ENCODE measurements at regions not wholly inside any gene's neighbourhood (a gene's known extent, or its start where the extent isn't known, plus 50 kb on each side); places are given as distances from the start of the nearest gene placed in this dataset.
A peak's percentile ranks its signal among the peaks of the same experiment; 100 is the strongest.

GRCh38 chr4:140281828-140282552 lies 91.5 kb upstream of the SCOC start:
- peaks cover 9% of the 10 kb centered on the region for H3K27me3 ChIP-seq (ENCODE audit: control insufficient read depth, insufficient read depth, low read length)
- H3K4me3 ChIP-seq (ENCODE audit: low read length), result no peak overlapping the region
- no CpG with 5 or more reads among the region's 5 CpGs for WGBS (ENCODE audit: insufficient coverage, low lambda C conversion rate)
- H3K36me3 ChIP-seq (ENCODE audit: control insufficient read depth, insufficient read depth, low read length), result no peaks in the 10 kb centered on the region
- H3K27ac ChIP-seq (ENCODE audit: low read length), result no peak overlapping the region
- no peaks in the 10 kb centered on the region for H3K9me3 ChIP-seq (ENCODE audit: control insufficient read depth, low read depth, low read length)
- DNase-seq, result no peak
- H3K4me1 ChIP-seq (ENCODE audit: control insufficient read depth, insufficient read depth, low read length), result no peaks in the 10 kb centered on the region

DNA sequence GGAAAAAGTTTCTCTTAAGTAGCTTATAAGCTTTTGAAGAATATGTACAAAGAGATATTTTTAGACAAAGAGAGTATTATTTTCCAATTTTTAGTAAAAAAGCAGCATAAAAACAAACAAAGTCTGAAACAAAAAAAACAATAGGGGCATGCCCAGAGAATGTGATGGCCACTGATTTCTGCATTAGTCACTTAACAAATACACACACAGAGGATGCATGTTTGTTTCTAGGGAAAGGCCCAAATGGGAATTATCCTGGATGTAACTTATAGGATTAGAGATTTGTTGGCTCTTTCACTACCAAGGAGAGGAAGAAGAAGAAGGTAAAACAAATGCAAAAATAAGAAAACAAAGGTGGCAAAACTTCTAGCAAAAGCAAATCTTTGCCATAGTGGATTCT lies 95.9 kb upstream of the SCOC start:
- no peaks in the 10 kb centered on the region for H3K4me1 ChIP-seq (ENCODE audit: control insufficient read depth, insufficient read depth, low read length)
- no peaks in the 10 kb centered on the region for H3K36me3 ChIP-seq (ENCODE audit: control insufficient read depth, insufficient read depth, low read length)
- DNase-seq, result no peak
- H3K27me3 ChIP-seq (ENCODE audit: control insufficient read depth, insufficient read depth, low read length), result peaks cover 7% of the 10 kb centered on the region
- H3K27ac ChIP-seq (ENCODE audit: low read length), result no peak overlapping the region
- no peaks in the 10 kb centered on the region for H3K9me3 ChIP-seq (ENCODE audit: control insufficient read depth, low read depth, low read length)
- no peak overlapping the region for H3K4me3 ChIP-seq (ENCODE audit: low read length)

DNA sequence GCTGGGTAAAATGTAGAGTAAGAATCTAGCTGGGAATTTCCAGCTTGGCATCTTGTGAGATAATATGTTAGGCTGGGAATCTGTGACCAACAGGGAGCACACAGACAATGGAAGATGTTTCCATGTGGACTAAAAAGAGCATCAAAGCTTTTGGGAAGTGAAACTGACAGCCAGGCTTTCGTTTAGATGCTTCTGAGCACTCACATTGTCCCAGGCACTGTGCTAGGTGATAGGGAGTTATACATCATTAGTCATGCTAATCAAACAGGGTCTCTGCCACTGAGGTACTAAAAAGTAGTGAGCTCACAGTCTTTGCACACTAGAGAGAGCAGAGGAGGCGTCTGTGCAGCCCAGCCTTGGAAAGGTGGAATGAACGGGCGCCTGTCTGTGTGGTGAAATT lies 101.9 kb upstream of the SCOC start:
- DNase-seq, result no peak
- Histone ChIP-seq H3K9me3 (ENCODE audit: control insufficient read depth, low read depth, low read length) (no peaks in the 10 kb centered on the region), H3K4me1 (ENCODE audit: control insufficient read depth, insufficient read depth, low read length) (no peaks in the 10 kb centered on the region), H3K4me3 (ENCODE audit: low read length) (no peak overlapping the region), H3K27ac (ENCODE audit: low read length) (no peak overlapping the region), H3K27me3 (ENCODE audit: control insufficient read depth, insufficient read depth, low read length) (no peaks in the 10 kb centered on the region), H3K36me3 (ENCODE audit: control insufficient read depth, insufficient read depth, low read length) (no peaks in the 10 kb centered on the region)
- no CpG with 5 or more reads among the region's 4 CpGs for WGBS (ENCODE audit: insufficient coverage, low lambda C conversion rate)

- Histone ChIP-seq H3K27ac (ENCODE audit: low read length) (no peak overlapping the region), H3K9me3 (ENCODE audit: control insufficient read depth, low read depth, low read length) (no peaks in the 10 kb centered on the region), H3K4me3 (ENCODE audit: low read length) (no peak overlapping the region), H3K36me3 (ENCODE audit: control insufficient read depth, insufficient read depth, low read length) (no peaks in the 10 kb centered on the region), H3K4me1 (ENCODE audit: control insufficient read depth, insufficient read depth, low read length) (no peaks in the 10 kb centered on the region), H3K27me3 (ENCODE audit: control insufficient read depth, insufficient read depth, low read length) (no peaks in the 10 kb centered on the region)
- DNase-seq, result no peak
- 100% methylated on average over 1 of the region's 6 CpGs for WGBS (ENCODE audit: insufficient coverage, low lambda C conversion rate)
Measured at GRCh38 chr4:140269369-140269768, 104.1 kb upstream of the SCOC start.

GRCh38 chr4:140268186-140268841 lies 105.1 kb upstream of the SCOC start:
- H3K4me3 ChIP-seq (ENCODE audit: low read length), result no peak overlapping the region
- no peaks in the 10 kb centered on the region for H3K9me3 ChIP-seq (ENCODE audit: control insufficient read depth, low read depth, low read length)
- no peaks in the 10 kb centered on the region for H3K4me1 ChIP-seq (ENCODE audit: control insufficient read depth, insufficient read depth, low read length)
- no peak overlapping the region for H3K27ac ChIP-seq (ENCODE audit: low read length)
- H3K36me3 ChIP-seq (ENCODE audit: control insufficient read depth, insufficient read depth, low read length), result no peaks in the 10 kb centered on the region
- WGBS (ENCODE audit: insufficient coverage, low lambda C conversion rate), result 100% methylated on average over 1 of the region's 6 CpGs
- no peak for DNase-seq
- peaks cover 2% of the 10 kb centered on the region for H3K27me3 ChIP-seq (ENCODE audit: control insufficient read depth, insufficient read depth, low read length)

- H3K27ac ChIP-seq (ENCODE audit: low read length), result no peak overlapping the region
- DNase-seq, result no peak
- no peaks in the 10 kb centered on the region for H3K9me3 ChIP-seq (ENCODE audit: control insufficient read depth, low read depth, low read length)
- no peaks in the 10 kb centered on the region for H3K4me1 ChIP-seq (ENCODE audit: control insufficient read depth, insufficient read depth, low read length)
- H3K36me3 ChIP-seq (ENCODE audit: control insufficient read depth, insufficient read depth, low read length), result no peaks in the 10 kb centered on the region
- H3K27me3 ChIP-seq (ENCODE audit: control insufficient read depth, insufficient read depth, low read length), result peaks cover 4% of the 10 kb centered on the region
- no peak overlapping the region for H3K4me3 ChIP-seq (ENCODE audit: low read length)
- WGBS (ENCODE audit: insufficient coverage, low lambda C conversion rate), result 95% methylated on average over 4 of the region's 14 CpGs
Measured at GRCh38 chr4:140267576-140267975, 105.9 kb upstream of the SCOC start.

DNA sequence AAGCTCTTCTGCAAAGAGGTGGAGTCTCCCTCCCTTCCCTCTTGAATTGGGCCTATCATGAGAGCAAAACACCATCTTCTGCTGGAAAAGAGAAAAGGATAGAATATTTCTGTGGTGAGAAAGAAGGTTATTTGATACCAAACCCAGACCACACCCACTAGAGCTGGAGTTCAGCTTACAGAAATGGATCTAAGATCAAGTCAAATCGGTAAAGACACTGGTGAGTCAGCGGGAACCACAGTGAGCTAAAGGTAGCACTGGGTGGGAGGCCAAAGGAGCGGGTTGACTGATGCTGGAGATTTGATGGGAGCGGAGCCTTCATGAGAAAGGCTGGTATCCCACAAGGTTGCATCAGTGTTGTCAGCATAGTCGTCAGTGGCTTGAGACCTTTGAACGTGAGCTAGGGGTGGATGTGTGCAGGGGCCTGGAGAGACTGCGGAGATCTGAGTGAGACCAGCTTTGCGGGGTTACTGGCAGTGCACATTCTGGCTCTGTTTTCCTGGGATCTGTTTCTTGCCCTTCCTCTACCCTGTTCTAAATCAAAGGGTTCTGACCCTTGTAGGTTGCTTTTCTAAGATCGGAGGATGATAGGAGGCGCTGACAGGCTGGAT lies 106.4 kb upstream of the SCOC start:
- no peak overlapping the region for H3K4me3 ChIP-seq (ENCODE audit: low read length)
- H3K9me3 ChIP-seq (ENCODE audit: control insufficient read depth, low read depth, low read length), result no peaks in the 10 kb centered on the region
- no CpG with 5 or more reads among the region's 10 CpGs for WGBS (ENCODE audit: insufficient coverage, low lambda C conversion rate)
- no peak for DNase-seq
- H3K27me3 ChIP-seq (ENCODE audit: control insufficient read depth, insufficient read depth, low read length), result peaks cover 4% of the 10 kb centered on the region
- no peak overlapping the region for H3K27ac ChIP-seq (ENCODE audit: low read length)
- no peaks in the 10 kb centered on the region for H3K4me1 ChIP-seq (ENCODE audit: control insufficient read depth, insufficient read depth, low read length)
- no peaks in the 10 kb centered on the region for H3K36me3 ChIP-seq (ENCODE audit: control insufficient read depth, insufficient read depth, low read length)

GRCh38 chr4:140260227-140260626 lies 106.2 kb upstream of the MAML3 start:
- Histone ChIP-seq H3K36me3 (ENCODE audit: control insufficient read depth, insufficient read depth, low read length) (no peaks in the 10 kb centered on the region), H3K4me3 (ENCODE audit: low read length) (no peak overlapping the region), H3K9me3 (ENCODE audit: control insufficient read depth, low read depth, low read length) (no peaks in the 10 kb centered on the region), H3K4me1 (ENCODE audit: control insufficient read depth, insufficient read depth, low read length) (peaks cover 15% of the 10 kb centered on the region), H3K27me3 (ENCODE audit: control insufficient read depth, insufficient read depth, low read length) (peaks cover 4% of the 10 kb centered on the region), H3K27ac (ENCODE audit: low read length) (no peak overlapping the region)
- 80% methylated on average over 1 of the region's 5 CpGs for WGBS (ENCODE audit: insufficient coverage, low lambda C conversion rate)
- DNase-seq, result no peak

- 89% methylated on average over 1 of the region's 3 CpGs for WGBS (ENCODE audit: insufficient coverage, low lambda C conversion rate)
- Histone ChIP-seq H3K27me3 (ENCODE audit: control insufficient read depth, insufficient read depth, low read length) (peaks cover 3% of the 10 kb centered on the region), H3K9me3 (ENCODE audit: control insufficient read depth, low read depth, low read length) (no peaks in the 10 kb centered on the region), H3K4me3 (ENCODE audit: low read length) (no peak overlapping the region), H3K4me1 (ENCODE audit: control insufficient read depth, insufficient read depth, low read length) (peaks cover 15% of the 10 kb centered on the region), H3K27ac (ENCODE audit: low read length) (no peak overlapping the region), H3K36me3 (ENCODE audit: control insufficient read depth, insufficient read depth, low read length) (no peaks in the 10 kb centered on the region)
- DNase-seq, result no peak
Measured at GRCh38 chr4:140258476-140258875, 104.5 kb upstream of the MAML3 start.

DNA sequence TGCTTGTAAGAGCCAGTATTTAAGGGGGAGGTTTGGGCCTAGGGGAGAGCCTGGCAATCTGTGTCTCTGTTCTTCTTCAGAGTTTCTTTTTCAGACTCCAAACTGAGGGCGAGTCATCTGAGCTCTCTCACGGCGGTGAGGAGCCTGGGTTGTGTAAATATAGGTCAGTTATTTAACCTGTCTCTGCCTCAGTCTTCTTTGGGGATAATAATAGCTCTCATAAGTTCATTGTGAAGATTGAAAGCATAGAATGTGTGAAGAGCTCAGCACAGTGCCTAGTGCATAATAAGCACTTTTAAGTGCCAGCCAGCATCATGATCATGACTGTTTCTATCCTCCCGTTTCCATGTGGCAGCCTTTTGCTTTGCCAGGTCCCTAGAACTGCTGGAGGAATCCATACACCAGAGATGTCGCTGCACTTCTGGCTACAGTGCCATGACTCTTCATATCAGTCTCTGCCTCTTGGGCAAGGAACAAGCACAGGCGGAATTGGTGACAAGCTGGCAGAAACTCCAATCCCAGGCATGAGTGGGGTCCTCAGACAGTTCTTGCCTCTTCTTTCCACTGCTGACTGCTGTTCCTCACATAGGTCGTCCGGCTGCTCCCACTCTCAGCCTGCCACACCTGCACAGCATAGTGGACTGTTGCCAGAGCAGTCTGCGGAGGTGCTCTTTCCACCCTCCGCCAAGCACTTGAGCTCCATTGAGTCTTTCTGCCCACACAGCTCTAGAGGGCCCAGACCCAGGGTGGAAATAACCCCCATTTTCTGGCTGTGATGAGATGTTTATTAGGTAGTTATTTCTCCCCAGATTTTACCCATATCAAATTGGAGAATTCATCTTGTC lies 103.7 kb upstream of the MAML3 start:
- Histone ChIP-seq H3K27ac (ENCODE audit: low read length) (peak overlapping the region; percentile 24), H3K27me3 (ENCODE audit: control insufficient read depth, insufficient read depth, low read length) (no peaks in the 10 kb centered on the region), H3K9me3 (ENCODE audit: control insufficient read depth, low read depth, low read length) (no peaks in the 10 kb centered on the region), H3K4me3 (ENCODE audit: low read length) (no peak overlapping the region), H3K36me3 (ENCODE audit: control insufficient read depth, insufficient read depth, low read length) (no peaks in the 10 kb centered on the region), H3K4me1 (ENCODE audit: control insufficient read depth, insufficient read depth, low read length) (peaks cover 15% of the 10 kb centered on the region)
- DNase-seq, result no peak
- no CpG with 5 or more reads among the region's 10 CpGs for whole genome bisulfite sequencing (ENCODE audit: insufficient coverage, low lambda C conversion rate)

All from large intestine (tissue), 3 donors.